Keratinocyte (primary cell): ENCODE measurements at regions not wholly inside any gene's neighbourhood (a gene's known extent, or its start where the extent isn't known, plus 50 kb on each side); places are given as distances from the start of the nearest gene placed in this dataset.

Experiments
- DNase-seq: peaks from one replicate; pipeline ENCODE4 v3.0.0-alpha.2; 2011; ENCODE audit warnings: low read depth, missing footprints, low spot score
- FAIRE-seq: peaks from 2 replicates; lab custom pipeline; 2011; peaks lifted over from hg19 to GRCh38; lab: Jason Lieb, UNC
- H2AFZ ChIP-seq: 2 replicates; pipeline ENCODE4 v1.6.0; 2012; ENCODE audit warnings: low read length, control low read depth, inconsistent platforms; ENCODE audit not compliant: control insufficient read depth
- H3K27ac ChIP-seq: 2 replicates; pipeline ENCODE4 v1.5.1; 2011; ENCODE audit warnings: low read length; ENCODE audit not compliant: control insufficient read depth, insufficient read depth
- H3K27me3 ChIP-seq: 3 replicates; pipeline ENCODE4 v1.6.0; 2011; ENCODE audit warnings: low read length; ENCODE audit not compliant: control insufficient read depth, insufficient read depth; ENCODE audit errors: extremely low read depth
- H3K36me3 ChIP-seq, 2 experiments: 2 replicates in 1 of 2; 3 replicates in 1 of 2; pipeline ENCODE4 v1.5.1; 2011; ENCODE audit warnings: low read length in 2 of 2, mild to moderate bottlenecking in 1 of 2; ENCODE audit not compliant: control insufficient read depth in 2 of 2, insufficient read depth in 2 of 2; ENCODE audit errors: extremely low read depth in 1 of 2
- H3K4me1 ChIP-seq: 3 replicates; pipeline ENCODE4 v1.5.1; 2011; ENCODE audit warnings: low read length; ENCODE audit not compliant: control insufficient read depth, insufficient read depth; ENCODE audit errors: extremely low read depth
- H3K4me2 ChIP-seq: 3 replicates; pipeline ENCODE4 v1.6.0; 2011; ENCODE audit warnings: low read depth, low read length; ENCODE audit not compliant: control insufficient read depth, insufficient read depth; ENCODE audit errors: extremely low read depth
- H3K4me3 ChIP-seq, 3 experiments: fragments of 200-600 bp in 1 of 3; sonication (generic) in 1 of 3; 2 replicates in 2 of 3; 3 replicates in 1 of 3; pipeline ENCODE4 v1.5.1; 2011 to 2016; ENCODE audit warnings: low read length in 3 of 3, mild to moderate bottlenecking in 3 of 3, control low read depth in 2 of 3, inconsistent platforms in 1 of 3, low read depth in 1 of 3, mixed read lengths in 1 of 3, mixed run types in 1 of 3, moderate library complexity in 1 of 3; ENCODE audit not compliant: control insufficient read depth in 2 of 3, insufficient read depth in 2 of 3; ENCODE audit errors: extremely low read depth in 1 of 3
- H3K79me2 ChIP-seq: 2 replicates; pipeline ENCODE4 v1.6.0; 2012; ENCODE audit warnings: low read length; ENCODE audit not compliant: control insufficient read depth, insufficient read depth
- H3K9ac ChIP-seq: 3 replicates; pipeline ENCODE4 v1.6.0; 2011; ENCODE audit warnings: low read length; ENCODE audit not compliant: control insufficient read depth, insufficient read depth; ENCODE audit errors: extremely low read depth
- H3K9me1 ChIP-seq: 3 replicates; pipeline ENCODE4 v1.6.0; 2011; ENCODE audit warnings: low read length; ENCODE audit not compliant: control insufficient read depth, insufficient read depth; ENCODE audit errors: extremely low read depth
- H3K9me3 ChIP-seq: 2 replicates; pipeline ENCODE4 v1.5.1; 2012; ENCODE audit warnings: low read depth, low read length; ENCODE audit not compliant: control insufficient read depth
- H4K20me1 ChIP-seq: 3 replicates; pipeline ENCODE4 v1.6.0; 2011; ENCODE audit warnings: low read length; ENCODE audit not compliant: control insufficient read depth, insufficient read depth; ENCODE audit errors: extremely low read depth
- EZH2 ChIP-seq: IDR thresholded peaks from one replicate; pipeline ENCODE4 v1.6.1; 2012; ENCODE audit warnings: inconsistent platforms, mild to moderate bottlenecking, low read length, moderate library complexity
- dilution Hi-C: fragments of 300-500 bp; cut with MboI; formaldehyde crosslinking; loops from one replicate; pipeline ENCODE4 v1.7.0; 2020; ENCODE audit warnings: low sequenced_read_pairs; ENCODE audit not compliant: extremely low pct_ligation_motif_present
- TF ChIP-seq, protein P1 (sequence below), 3 experiments: IDR thresholded peaks in 1 of 3; conservative IDR thresholded peaks in 1 of 3; optimal IDR thresholded peaks in 1 of 3; 2 replicates in 2 of 3; 3 replicates in 1 of 3; pipeline versions ENCODE3 to v1.5.1; 2011; ENCODE audit warnings: low read length in 3 of 3, mild to moderate bottlenecking in 3 of 3, moderate library complexity in 2 of 3, control low read depth in 1 of 3, inconsistent platforms in 1 of 3; ENCODE audit not compliant: insufficient read depth in 2 of 3; ENCODE audit errors: extremely low read depth in 1 of 3

- DNase-seq (no peak), FAIRE-seq (no peak)
- Histone ChIP-seq H3K4me2 (no peak overlapping the region), H3K27ac (no peak overlapping the region), H4K20me1 (no peaks in the 10 kb centered on the region), H3K27me3 (no peaks in the 10 kb centered on the region), H3K9ac (no peak overlapping the region), H3K4me3 (no peak overlapping the region), H3K9me1 (no peaks in the 10 kb centered on the region), H2AFZ (no peak overlapping the region), H3K4me1 (no peaks in the 10 kb centered on the region), H3K36me3 (no peaks in the 10 kb centered on the region), H3K9me3 (no peaks in the 10 kb centered on the region), H3K79me2 (no peaks in the 10 kb centered on the region)
- dilution Hi-C loops = no loop called here
- TF ChIP-seq, protein P1, sequence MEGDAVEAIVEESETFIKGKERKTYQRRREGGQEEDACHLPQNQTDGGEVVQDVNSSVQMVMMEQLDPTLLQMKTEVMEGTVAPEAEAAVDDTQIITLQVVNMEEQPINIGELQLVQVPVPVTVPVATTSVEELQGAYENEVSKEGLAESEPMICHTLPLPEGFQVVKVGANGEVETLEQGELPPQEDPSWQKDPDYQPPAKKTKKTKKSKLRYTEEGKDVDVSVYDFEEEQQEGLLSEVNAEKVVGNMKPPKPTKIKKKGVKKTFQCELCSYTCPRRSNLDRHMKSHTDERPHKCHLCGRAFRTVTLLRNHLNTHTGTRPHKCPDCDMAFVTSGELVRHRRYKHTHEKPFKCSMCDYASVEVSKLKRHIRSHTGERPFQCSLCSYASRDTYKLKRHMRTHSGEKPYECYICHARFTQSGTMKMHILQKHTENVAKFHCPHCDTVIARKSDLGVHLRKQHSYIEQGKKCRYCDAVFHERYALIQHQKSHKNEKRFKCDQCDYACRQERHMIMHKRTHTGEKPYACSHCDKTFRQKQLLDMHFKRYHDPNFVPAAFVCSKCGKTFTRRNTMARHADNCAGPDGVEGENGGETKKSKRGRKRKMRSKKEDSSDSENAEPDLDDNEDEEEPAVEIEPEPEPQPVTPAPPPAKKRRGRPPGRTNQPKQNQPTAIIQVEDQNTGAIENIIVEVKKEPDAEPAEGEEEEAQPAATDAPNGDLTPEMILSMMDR (optimal IDR thresholded peaks at IDR 0.05 in 1 of 3, IDR thresholded peaks at IDR 0.05 in 1 of 3, conservative IDR thresholded peaks at IDR 0.05 in 1 of 3; ENCODE audit: extremely low read depth in 1 of 3, insufficient read depth in 2 of 3, low read length in 3 of 3) = no peak
- no peak for TF ChIP-seq EZH2
Observed at GRCh38 chr3:16817197-16817596, 67.6 kb upstream of the PLCL2 start.

DNA sequence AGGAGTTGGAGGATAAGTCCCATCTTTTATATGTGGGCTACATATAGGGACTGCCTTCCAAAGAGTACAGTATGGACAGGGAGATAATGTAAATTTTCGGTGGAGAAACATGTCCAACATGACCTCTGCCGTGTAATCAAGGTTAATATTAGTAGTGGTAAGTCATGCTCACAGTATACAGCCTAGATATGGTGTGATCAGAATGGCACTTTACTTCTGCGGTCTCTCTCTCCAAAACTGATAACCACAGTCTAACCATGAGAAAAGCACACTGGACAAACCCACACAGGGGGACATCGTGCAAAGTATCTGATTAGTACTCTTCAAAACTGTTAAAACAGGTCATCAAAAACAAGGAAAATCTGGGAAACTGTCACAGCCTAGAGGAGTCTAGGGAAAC lies 66.6 kb upstream of the PLCL2 start:
- dilution Hi-C loops = no loop called here
- no peak for FAIRE-seq

More for the DNA sequence above, 66.6 kb upstream of the PLCL2 start:
- H3K4me3 ChIP-seq = no peak overlapping the region
- H3K27ac ChIP-seq = no peak overlapping the region
- H3K4me1 ChIP-seq = no peaks in the 10 kb centered on the region
- TF ChIP-seq, protein P1 (optimal IDR thresholded peaks at IDR 0.05 in 1 of 3, IDR thresholded peaks at IDR 0.05 in 1 of 3, conservative IDR thresholded peaks at IDR 0.05 in 1 of 3; ENCODE audit: extremely low read depth in 1 of 3, insufficient read depth in 2 of 3, low read length in 3 of 3) = no peak
- TF ChIP-seq EZH2 = no peak
- no peak overlapping the region for H3K4me2 ChIP-seq
- H3K79me2 ChIP-seq = no peaks in the 10 kb centered on the region
- H3K36me3 ChIP-seq = no peaks in the 10 kb centered on the region
- no peak overlapping the region for H2AFZ ChIP-seq
- H3K9ac ChIP-seq = no peak overlapping the region
- H3K27me3 ChIP-seq = no peaks in the 10 kb centered on the region
- no peaks in the 10 kb centered on the region for H3K9me1 ChIP-seq
- no peaks in the 10 kb centered on the region for H3K9me3 ChIP-seq
- no peaks in the 10 kb centered on the region for H4K20me1 ChIP-seq
- DNase-seq = no peak
